ENCODE measurements at regions not wholly inside any gene's neighbourhood (a gene's known extent, or its start where the extent isn't known, plus 50 kb on each side); places are given as distances from the start of the nearest gene placed in this dataset.

DNA sequence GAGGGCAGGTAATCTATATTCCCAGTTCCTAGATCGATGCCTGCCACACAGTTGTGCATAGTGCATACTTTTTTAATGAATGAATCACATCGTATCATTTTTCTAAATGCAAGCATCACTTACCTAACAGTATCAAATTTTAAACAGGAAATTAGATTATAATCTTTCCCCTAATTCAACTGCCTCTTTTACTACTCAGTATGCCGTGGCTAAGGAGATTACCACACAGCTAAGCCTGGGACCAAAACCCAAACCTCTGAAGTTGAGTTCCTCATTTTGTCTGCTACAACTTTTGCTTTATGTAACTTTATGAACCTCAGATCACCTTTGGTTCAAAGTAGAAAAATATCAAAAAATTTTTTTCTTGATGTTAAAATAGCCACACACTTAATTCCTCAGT lies 53.2 kb upstream of the FNDC3B start:
- Histone ChIP-seq H3K4me2 (ENCODE audit: insufficient read depth, low read length, poor library complexity, severe bottlenecking) (no peak overlapping the region), H3K4me1 (ENCODE audit: control insufficient read depth in 2 of 2, insufficient read depth in 1 of 2, low read depth in 1 of 2, low read length in 2 of 2) (no peaks in the 10 kb centered on the region), H3K4me3 (ENCODE audit: low read length in 2 of 2) (no peak overlapping the region), H2AK5ac (ENCODE audit: low read depth, low read length) (no peak overlapping the region), H3K4ac (ENCODE audit: low read length) (no peak overlapping the region), H3K23ac (ENCODE audit: low read depth, low read length, poor library complexity) (no peak overlapping the region), H3K79me1 (ENCODE audit: low read depth, low read length) (no peaks in the 10 kb centered on the region), H2BK12ac (ENCODE audit: low read length) (no peak overlapping the region), H3K9me3 (replicated peaks in 1 of 2; ENCODE audit: control insufficient read depth in 2 of 2, insufficient read depth in 1 of 2, low read depth in 1 of 2, low read length in 2 of 2) (no peaks in the 10 kb centered on the region), H3K27ac (replicated peaks; ENCODE audit: low read length) (no peak overlapping the region), H3K36me3 (replicated peaks in 1 of 2; ENCODE audit: control insufficient read depth in 2 of 2, insufficient read depth in 2 of 2, low read length in 2 of 2) (no peaks in the 10 kb centered on the region), H3K18ac (ENCODE audit: low read length) (no peak overlapping the region), H4K8ac (ENCODE audit: low read depth, low read length) (no peak overlapping the region), H2BK15ac (ENCODE audit: low read length) (no peak overlapping the region), H4K91ac (ENCODE audit: low read depth, low read length, poor library complexity) (no peak overlapping the region), H2BK5ac (ENCODE audit: low read length) (no peak overlapping the region), H3K27me3 (ENCODE audit: control insufficient read depth in 3 of 3, insufficient read depth in 3 of 3, low read depth in 1 of 3, low read length in 3 of 3) (no peaks in the 10 kb centered on the region), H3K9ac (ENCODE audit: low read depth, low read length, poor library complexity) (no peak overlapping the region), H2AFZ (ENCODE audit: low read length) (no peak overlapping the region), H3K14ac (ENCODE audit: low read length) (no peak overlapping the region), H2BK120ac (ENCODE audit: low read depth, low read length) (no peak overlapping the region)
- no CpG with 5 or more reads among the region's 3 CpGs for WGBS, 2 donors (ENCODE audit: extremely low coverage in 2 of 2, insufficient read length in 2 of 2, insufficient replicate concordance in 1 of 2)
- DNase-seq (ENCODE audit: low spot score), result no peak

DNA sequence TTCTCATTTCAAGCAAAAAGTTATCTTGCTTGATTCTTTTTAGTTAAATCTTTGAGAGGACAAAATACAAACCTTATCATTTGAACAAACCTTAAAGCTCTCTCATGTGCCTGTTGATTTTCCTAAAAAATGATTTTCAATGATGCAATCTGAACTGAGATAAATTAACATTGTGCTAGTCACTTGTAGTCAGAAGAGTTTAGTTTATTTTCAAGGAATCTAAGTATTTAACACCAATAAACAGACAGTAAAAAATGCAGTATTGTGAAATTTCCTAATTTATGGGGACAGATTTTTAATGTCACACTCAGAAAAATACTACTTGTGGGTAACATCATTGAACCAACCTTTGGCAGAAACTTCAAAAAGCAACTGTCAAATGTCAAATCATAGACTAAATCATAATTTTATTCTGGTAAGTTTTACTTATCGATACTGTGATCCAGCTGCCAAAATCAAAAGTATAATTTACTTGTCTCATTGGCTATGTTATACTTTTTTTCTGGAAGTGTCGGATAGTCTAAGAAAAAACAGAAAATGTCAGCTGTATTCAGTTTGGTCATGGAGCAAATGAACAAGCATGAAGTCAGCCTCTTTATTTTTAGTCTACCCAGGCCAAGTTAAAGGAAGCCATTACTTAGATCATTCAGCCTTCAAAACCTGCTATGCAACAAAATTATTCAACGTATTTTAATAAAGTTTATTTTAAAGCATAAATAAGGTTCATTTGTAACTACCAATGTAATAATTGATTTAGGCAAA lies 52.4 kb upstream of the FNDC3B start:
- H3K79me1 ChIP-seq (ENCODE audit: low read depth, low read length), result no peaks in the 10 kb centered on the region
- no peak overlapping the region for H2BK12ac ChIP-seq (ENCODE audit: low read length)
- no CpG with 5 or more reads among the region's 3 CpGs for WGBS, 2 donors (ENCODE audit: extremely low coverage in 2 of 2, insufficient read length in 2 of 2, insufficient replicate concordance in 1 of 2)

More for the DNA sequence above, 52.4 kb upstream of the FNDC3B start:
- no peak overlapping the region for H2AFZ ChIP-seq (ENCODE audit: low read length)
- no peak overlapping the region for H4K8ac ChIP-seq (ENCODE audit: low read depth, low read length)
- H3K4me3 ChIP-seq (ENCODE audit: low read length in 2 of 2), result no peak overlapping the region
- no peak overlapping the region for H2BK120ac ChIP-seq (ENCODE audit: low read depth, low read length)
- no peak overlapping the region for H3K18ac ChIP-seq (ENCODE audit: low read length)
- no peak for DNase-seq (ENCODE audit: low spot score)
- no peak overlapping the region for H4K91ac ChIP-seq (ENCODE audit: low read depth, low read length, poor library complexity)
- no peak overlapping the region for H3K14ac ChIP-seq (ENCODE audit: low read length)
- H3K9me3 ChIP-seq (replicated peaks in 1 of 2; ENCODE audit: control insufficient read depth in 2 of 2, insufficient read depth in 1 of 2, low read depth in 1 of 2, low read length in 2 of 2), result no peaks in the 10 kb centered on the region
- no peak overlapping the region for H3K27ac ChIP-seq (replicated peaks; ENCODE audit: low read length)
- H2BK5ac ChIP-seq (ENCODE audit: low read length), result no peak overlapping the region
- H3K9ac ChIP-seq (ENCODE audit: low read depth, low read length, poor library complexity), result no peak overlapping the region
- H3K27me3 ChIP-seq (ENCODE audit: control insufficient read depth in 3 of 3, insufficient read depth in 3 of 3, low read depth in 1 of 3, low read length in 3 of 3), result no peaks in the 10 kb centered on the region
- H2AK5ac ChIP-seq (ENCODE audit: low read depth, low read length), result no peak overlapping the region
- no peaks in the 10 kb centered on the region for H3K4me1 ChIP-seq (ENCODE audit: control insufficient read depth in 2 of 2, insufficient read depth in 1 of 2, low read depth in 1 of 2, low read length in 2 of 2)
- no peak overlapping the region for H3K23ac ChIP-seq (ENCODE audit: low read depth, low read length, poor library complexity)
- no peak overlapping the region for H3K4ac ChIP-seq (ENCODE audit: low read length)
- H3K36me3 ChIP-seq (replicated peaks in 1 of 2; ENCODE audit: control insufficient read depth in 2 of 2, insufficient read depth in 2 of 2, low read length in 2 of 2), result no peaks in the 10 kb centered on the region
- no peak overlapping the region for H3K4me2 ChIP-seq (ENCODE audit: insufficient read depth, low read length, poor library complexity, severe bottlenecking)
- H2BK15ac ChIP-seq (ENCODE audit: low read length), result no peak overlapping the region
